A549 (cell line): ENCODE measurements at regions not wholly inside any gene's neighbourhood (a gene's known extent, or its start where the extent isn't known, plus 50 kb on each side); places are given as distances from the start of the nearest gene placed in this dataset.

Experiments
- ATAC-seq, 2 experiments: fragments of 200-7000 bp in 1 of 2; fragments of >200 bp in 1 of 2; cut with Nextera tagmentation in 1 of 2; cut with Tn5 transposase in 1 of 2; 3 replicates each; pipeline versions ENCODE4 v1.8.0 to v1.9.1; 2018 to 2020; ENCODE audit warnings: mild to moderate bottlenecking in 1 of 2, moderate library complexity in 1 of 2
- CTCF ChIA-PET: fragments of 300-600 bp; sonication (Branson Sonifier 250); formaldehyde crosslinking; extraction: SDS; loops from one replicate; lab custom pipeline; 2021; ENCODE audit warnings: antibody characterized with exemption, inconsistent platforms; lab: Yijun Ruan, JAX
- POLR2A ChIA-PET: fragments of 350-600 bp; formaldehyde crosslinking; extraction: SDS; loops from one replicate; lab custom pipeline; 2021; ENCODE audit warnings: antibody characterized with exemption, inconsistent platforms; lab: Yijun Ruan, JAX
- DNase-seq, 2 experiments: peaks; one replicate each; pipeline versions ENCODE4 v3.0.0 to v3.0.0-alpha.2; 2011 to 2016; ENCODE audit warnings: low read depth in 1 of 2, low spot score in 1 of 2
- FAIRE-seq: peaks from 2 replicates; lab custom pipeline; 2011; peaks lifted over from hg19 to GRCh38; lab: Jason Lieb, UNC
- H3K27ac ChIP-seq, 2 experiments: fragments of >200 bp; sonication (Bioruptor Twin); formaldehyde crosslinking; 3 replicates each; pipeline ENCODE4 v1.5.1; 2016 to 2017
- H3K4me1 ChIP-seq: fragments of >200 bp; sonication (Bioruptor Twin); formaldehyde crosslinking; 3 replicates; pipeline ENCODE4 v1.6.1; 2016
- H3K4me2 ChIP-seq: fragments of >200 bp; sonication (Bioruptor Twin); formaldehyde crosslinking; 3 replicates; pipeline ENCODE4 v1.6.1; 2016
- H3K4me3 ChIP-seq: fragments of >200 bp; sonication (Bioruptor Twin); formaldehyde crosslinking; 3 replicates; pipeline ENCODE4 v1.5.1; 2016
- H3K9me3 ChIP-seq: fragments of >200 bp; sonication (Bioruptor Twin); formaldehyde crosslinking; 3 replicates; pipeline ENCODE4 v1.6.1; 2016
- ATOH8 ChIP-seq: fragments of 250-450 bp; sonication (Bioruptor Pico); IDR thresholded peaks from 2 replicates; pipeline ENCODE4 v1.5.0; 2020; ENCODE audit warnings: low read depth, mild to moderate bottlenecking, moderate library complexity
- CEBPB ChIP-seq, 2 experiments: fragments of >200 bp in 1 of 2; sonication (Bioruptor Twin) in 1 of 2; formaldehyde crosslinking in 1 of 2; IDR thresholded peaks; 2 replicates each; pipeline ENCODE4 v1.6.1; 2012 to 2016
- EHF ChIP-seq: fragments of 250-450 bp; sonication (Bioruptor Pico); IDR thresholded peaks from 2 replicates; pipeline ENCODE4 v1.5.0; 2020; ENCODE audit warnings: mild to moderate bottlenecking
- EP300 ChIP-seq, 2 experiments: fragments of >200 bp; sonication (Bioruptor Twin); formaldehyde crosslinking; IDR thresholded peaks; 2 replicates in 1 of 2; 3 replicates in 1 of 2; pipeline ENCODE4 v1.6.1; 2016 to 2017
- FOSL2 ChIP-seq, 2 experiments: fragments of 450-650 bp in 1 of 2; fragments of >200 bp in 1 of 2; sonication (Bioruptor Twin) in 1 of 2; formaldehyde crosslinking; IDR thresholded peaks; 2 replicates each; pipeline versions ENCODE4 v1.5.0 to v1.6.1; 2016 to 2020; ENCODE audit warnings: mild to moderate bottlenecking in 1 of 2, moderate library complexity in 1 of 2
- GATA3 ChIP-seq: IDR thresholded peaks from 2 replicates; pipeline ENCODE4 v1.6.1; 2012; ENCODE audit warnings: borderline replicate concordance
- JUN ChIP-seq, 2 experiments: fragments of >200 bp; sonication (Bioruptor Twin); formaldehyde crosslinking; IDR thresholded peaks; 2 replicates in 1 of 2; 3 replicates in 1 of 2; pipeline ENCODE4 v1.6.1; 2016 to 2017
- MAFK ChIP-seq: fragments of 450-650 bp; IDR thresholded peaks from 2 replicates; pipeline ENCODE4 v1.6.1; 2014; ENCODE audit not compliant: partially characterized antibody
- MYC ChIP-seq: IDR thresholded peaks from 2 replicates; pipeline ENCODE4 v1.6.1; 2012; ENCODE audit warnings: mild to moderate bottlenecking, inconsistent platforms, low read length, improper control_type of control experiment, borderline replicate concordance
- NPAS2 ChIP-seq: fragments of 250-450 bp; sonication (Bioruptor Pico); IDR thresholded peaks from 2 replicates; pipeline ENCODE4 v1.8.0; 2022; ENCODE audit warnings: mild to moderate bottlenecking, moderate library complexity, borderline replicate concordance
- NR3C1 ChIP-seq: fragments of >200 bp; sonication (Bioruptor Twin); formaldehyde crosslinking; IDR thresholded peaks from 3 replicates; pipeline ENCODE4 v1.6.1; 2017
- PBX3 ChIP-seq: IDR thresholded peaks from 2 replicates; pipeline ENCODE4 v1.6.1; 2012
- RAD21 ChIP-seq, 2 experiments: fragments of >200 bp in 1 of 2; sonication (Bioruptor Twin) in 1 of 2; formaldehyde crosslinking in 1 of 2; IDR thresholded peaks in 1 of 2; conservative IDR thresholded peaks in 1 of 2; 2 replicates in 1 of 2; 3 replicates in 1 of 2; pipeline ENCODE4 v1.6.1; 2012 to 2018; ENCODE audit warnings: inconsistent platforms in 1 of 2
- RARB ChIP-seq: fragments of 250-450 bp; sonication (Bioruptor Pico); IDR thresholded peaks from 2 replicates; pipeline ENCODE4 v1.8.0; 2021; ENCODE audit warnings: mild to moderate bottlenecking, moderate library complexity
- REST ChIP-seq: fragments of 200-600 bp; sonication (generic); IDR thresholded peaks from 2 replicates; pipeline ENCODE4 v1.6.1; 2016; ENCODE audit warnings: antibody characterized with exemption, mild to moderate bottlenecking, moderate library complexity
- RFX5 ChIP-seq: fragments of 450-650 bp; IDR thresholded peaks from 2 replicates; pipeline ENCODE4 v1.7.1; 2014; ENCODE audit warnings: antibody characterized with exemption, mild to moderate bottlenecking, moderate library complexity
- RNF2 ChIP-seq: fragments of 200-600 bp; sonication (generic); IDR thresholded peaks from 2 replicates; pipeline ENCODE4 v1.6.1; 2016; ENCODE audit warnings: low read depth, mild to moderate bottlenecking, antibody characterized with exemption, moderate library complexity, borderline replicate concordance
- SREBF2 ChIP-seq: fragments of 450-650 bp; IDR thresholded peaks from 2 replicates; pipeline ENCODE4 v1.6.1; 2014; ENCODE audit warnings: mild to moderate bottlenecking, moderate library complexity
- TP53 ChIP-seq: fragments of 250-450 bp; sonication (Bioruptor Pico); IDR thresholded peaks from 2 replicates; pipeline ENCODE4 v1.5.0; 2021; ENCODE audit warnings: mild to moderate bottlenecking, moderate library complexity
- USF2 ChIP-seq: fragments of 450-650 bp; IDR thresholded peaks from 2 replicates; pipeline ENCODE4 v1.6.1; 2014; ENCODE audit warnings: antibody characterized with exemption
- ZFP36 ChIP-seq: fragments of 450-650 bp; IDR thresholded peaks from 2 replicates; pipeline ENCODE4 v1.6.1; 2014; ENCODE audit warnings: borderline replicate concordance; ENCODE audit not compliant: partially characterized antibody
- ZSCAN20 ChIP-seq: fragments of 250-450 bp; sonication (Bioruptor Pico); IDR thresholded peaks from 2 replicates; pipeline ENCODE4 v1.8.0; 2022; ENCODE audit warnings: mild to moderate bottlenecking, moderate library complexity
- WGBS: methylation state at CpG from one replicate; pipeline ENCODE4 v1.1.6; 2017; ENCODE audit errors: missing lambda C conversion rate; 5-methylcytosine and 5-hydroxymethylcytosine counted together
- TF ChIP-seq, protein P1 (sequence below): fragments of 250-450 bp; sonication (Bioruptor Pico); IDR thresholded peaks from 2 replicates; pipeline ENCODE4 v1.5.0; 2021; ENCODE audit warnings: mild to moderate bottlenecking, moderate library complexity, borderline replicate concordance

- POLR2A ChIA-PET = no interaction called here
- Histone ChIP-seq H3K9me3 (no peaks in the 10 kb centered on the region), H3K27ac (no peak overlapping the region), H3K4me2 (no peak overlapping the region), H3K4me1 (no peaks in the 10 kb centered on the region), H3K4me3 (no peak overlapping the region)
- ATAC-seq (no peak), DNase-seq (no peak), FAIRE-seq (no peak)
- CTCF ChIA-PET = no interaction called here
- no peak for TF ChIP-seq USF2
- TF ChIP-seq CEBPB (IDR thresholded peaks at IDR 0.05) = no peak
- no peak for TF ChIP-seq PBX3
- no peak for TF ChIP-seq SREBF2
- TF ChIP-seq GATA3 = no peak
- TF ChIP-seq FOSL2 (IDR thresholded peaks at IDR 0.05) = no peak
- TF ChIP-seq FOSL2 (CRISPR knock-in tag; IDR thresholded peaks at IDR 0.05) = no peak
- TF ChIP-seq MYC = no peak
- TF ChIP-seq RARB (CRISPR knock-in tag) = no peak
- no peak for TF ChIP-seq ZFP36
These were observed 1096.2 kb upstream of the EPHA6 start for GRCh38 chr3:95718168-95718567.

DNA sequence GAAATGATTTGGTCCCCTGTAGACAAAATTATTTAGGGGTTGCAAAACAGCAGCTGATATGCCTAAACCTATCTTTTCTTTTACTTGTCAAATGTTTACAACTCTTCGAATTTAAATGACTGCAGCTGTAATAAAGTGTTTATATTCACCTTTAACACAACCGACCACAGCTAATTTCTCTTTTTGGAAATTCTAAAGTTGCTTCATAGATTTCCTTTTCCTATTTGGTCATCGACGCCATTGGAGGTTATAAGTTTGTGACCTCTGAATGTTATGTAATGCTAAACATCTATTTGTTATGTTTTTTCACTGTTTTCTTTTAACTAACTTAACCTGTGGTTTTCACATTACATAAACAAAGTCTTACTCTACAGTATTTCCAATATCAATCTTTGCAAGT, 1094.9 kb upstream of the EPHA6 start:
- FAIRE-seq (no peak), ATAC-seq (no peak), DNase-seq (no peak)
- ChIA-PET POLR2A (no interaction called here), CTCF (no interaction called here)
- Histone ChIP-seq H3K4me1 (no peaks in the 10 kb centered on the region), H3K9me3 (no peaks in the 10 kb centered on the region), H3K4me3 (no peak overlapping the region), H3K4me2 (no peak overlapping the region), H3K27ac (no peak overlapping the region)
- TF ChIP-seq RFX5 (no peak), ATOH8 (CRISPR knock-in tag) (no peak), GATA3 (no peak), PBX3 (no peak), EP300 (IDR thresholded peaks at IDR 0.05) (no peak), RAD21 (conservative IDR thresholded peaks at IDR 0.05 in 1 of 2, IDR thresholded peaks at IDR 0.05 in 1 of 2) (no peak), NPAS2 (no peak), RNF2 (no peak), ZFP36 (no peak), REST (no peak), JUN (IDR thresholded peaks at IDR 0.05) (no peak), ZSCAN20 (no peak), MAFK (no peak), TP53 (CRISPR knock-in tag) (no peak), NR3C1 (no peak), USF2 (no peak), EHF (no peak)
- TF ChIP-seq, protein P1, sequence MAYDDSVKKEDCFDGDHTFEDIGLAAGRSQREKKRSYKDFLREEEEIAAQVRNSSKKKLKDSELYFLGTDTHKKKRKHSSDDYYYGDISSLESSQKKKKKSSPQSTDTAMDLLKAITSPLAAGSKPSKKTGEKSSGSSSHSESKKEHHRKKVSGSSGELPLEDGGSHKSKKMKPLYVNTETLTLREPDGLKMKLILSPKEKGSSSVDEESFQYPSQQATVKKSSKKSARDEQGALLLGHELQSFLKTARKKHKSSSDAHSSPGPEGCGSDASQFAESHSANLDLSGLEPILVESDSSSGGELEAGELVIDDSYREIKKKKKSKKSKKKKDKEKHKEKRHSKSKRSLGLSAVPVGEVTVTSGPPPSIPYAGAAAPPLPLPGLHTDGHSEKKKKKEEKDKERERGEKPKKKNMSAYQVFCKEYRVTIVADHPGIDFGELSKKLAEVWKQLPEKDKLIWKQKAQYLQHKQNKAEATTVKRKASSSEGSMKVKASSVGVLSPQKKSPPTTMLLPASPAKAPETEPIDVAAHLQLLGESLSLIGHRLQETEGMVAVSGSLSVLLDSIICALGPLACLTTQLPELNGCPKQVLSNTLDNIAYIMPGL (CRISPR knock-in tag) = no peak
- WGBS = 43% methylated on average over 4 of the region's 4 CpGs
